ENCODE measurements at regions not wholly inside any gene's neighbourhood (a gene's known extent, or its start where the extent isn't known, plus 50 kb on each side); places are given as distances from the start of the nearest gene placed in this dataset.

- no peak for TF ChIP-seq FOXM1 (IDR thresholded peaks at IDR 0.05; ENCODE audit: borderline replicate concordance)
- TF ChIP-seq BHLHE40 (IDR thresholded peaks at IDR 0.05; ENCODE audit: borderline replicate concordance) = no peak
- no peak for TF ChIP-seq SP1 (IDR thresholded peaks at IDR 0.05)
- no peak for TF ChIP-seq L3MBTL2 (conservative IDR thresholded peaks at IDR 0.05)
- TF ChIP-seq FOXA1 (IDR thresholded peaks at IDR 0.05) = no peak
- TF ChIP-seq ELF4 (IDR thresholded peaks at IDR 0.05) = no peak
- TF ChIP-seq ZNF384 (IDR thresholded peaks at IDR 0.05) = no peak
- TF ChIP-seq PKNOX1 (IDR thresholded peaks at IDR 0.05) = no peak
- TF ChIP-seq NFRKB (IDR thresholded peaks at IDR 0.05) = no peak
- TF ChIP-seq HDGF (IDR thresholded peaks at IDR 0.05; ENCODE audit: borderline replicate concordance) = no peak
- TF ChIP-seq SUZ12 (IDR thresholded peaks at IDR 0.05) = no peak
- TF ChIP-seq TARDBP (IDR thresholded peaks at IDR 0.05) = no peak
- TF ChIP-seq FOXK2 (IDR thresholded peaks at IDR 0.05) = no peak
- no peak for TF ChIP-seq LEF1 (IDR thresholded peaks at IDR 0.05; ENCODE audit: borderline replicate concordance)
Observed at GRCh38 chr2:167401309-167401708, 513.0 kb downstream of the XIRP2 start.
